ENCODE measurements at regions not wholly inside any gene's neighbourhood (a gene's known extent, or its start where the extent isn't known, plus 50 kb on each side); places are given as distances from the start of the nearest gene placed in this dataset.

DNA sequence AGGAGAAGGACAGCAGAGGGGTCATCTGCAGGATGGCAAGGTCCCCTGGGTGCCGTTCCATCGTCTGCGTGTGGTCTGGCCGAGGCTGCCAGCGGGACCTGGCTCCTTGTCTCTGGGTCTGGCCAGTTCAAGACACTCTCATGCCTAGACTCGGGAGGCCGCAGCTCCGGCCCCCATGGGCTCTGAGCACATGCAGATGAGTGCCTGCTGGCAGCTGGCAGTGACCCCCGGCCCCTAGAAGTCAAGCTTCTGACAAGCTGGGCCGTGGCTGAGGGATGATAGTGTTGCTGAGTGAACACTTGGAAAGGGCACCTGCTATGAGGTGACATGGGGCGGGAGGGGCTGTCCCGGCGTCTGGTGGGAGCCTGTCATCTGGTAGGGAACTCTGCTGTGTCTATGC is 1180.6 kb downstream of the BRD1 start:
- Histone ChIP-seq H3K9me2 (replicated peaks; ENCODE audit: insufficient read depth, low read length) (no peaks in the 10 kb centered on the region), H3K4me3 (ENCODE audit: insufficient read depth, low read length, poor library complexity, severe bottlenecking) (no peak overlapping the region), H3K27ac (ENCODE audit: low read depth, low read length) (no peak overlapping the region), H3F3A (ENCODE audit: insufficient read depth) (no peaks in the 10 kb centered on the region), H3K27me3 (ENCODE audit: low read length) (no peaks in the 10 kb centered on the region), H2AFZ (ENCODE audit: low read depth, low read length, severe bottlenecking) (no peak overlapping the region), H3K79me2 (ENCODE audit: insufficient read depth, low read length) (no peaks in the 10 kb centered on the region), H3K9ac (ENCODE audit: low read length) (no peak overlapping the region), H3K36me3 (ENCODE audit: low read length) (no peaks in the 10 kb centered on the region), H3K9me3 (ENCODE audit: insufficient read depth, low read length) (no peaks in the 10 kb centered on the region), H3K4me2 (ENCODE audit: low read depth, low read length, poor library complexity, severe bottlenecking) (no peak overlapping the region), H4K20me1 (ENCODE audit: low read depth, low read length) (no peaks in the 10 kb centered on the region)
- TF ChIP-seq, protein P1, sequence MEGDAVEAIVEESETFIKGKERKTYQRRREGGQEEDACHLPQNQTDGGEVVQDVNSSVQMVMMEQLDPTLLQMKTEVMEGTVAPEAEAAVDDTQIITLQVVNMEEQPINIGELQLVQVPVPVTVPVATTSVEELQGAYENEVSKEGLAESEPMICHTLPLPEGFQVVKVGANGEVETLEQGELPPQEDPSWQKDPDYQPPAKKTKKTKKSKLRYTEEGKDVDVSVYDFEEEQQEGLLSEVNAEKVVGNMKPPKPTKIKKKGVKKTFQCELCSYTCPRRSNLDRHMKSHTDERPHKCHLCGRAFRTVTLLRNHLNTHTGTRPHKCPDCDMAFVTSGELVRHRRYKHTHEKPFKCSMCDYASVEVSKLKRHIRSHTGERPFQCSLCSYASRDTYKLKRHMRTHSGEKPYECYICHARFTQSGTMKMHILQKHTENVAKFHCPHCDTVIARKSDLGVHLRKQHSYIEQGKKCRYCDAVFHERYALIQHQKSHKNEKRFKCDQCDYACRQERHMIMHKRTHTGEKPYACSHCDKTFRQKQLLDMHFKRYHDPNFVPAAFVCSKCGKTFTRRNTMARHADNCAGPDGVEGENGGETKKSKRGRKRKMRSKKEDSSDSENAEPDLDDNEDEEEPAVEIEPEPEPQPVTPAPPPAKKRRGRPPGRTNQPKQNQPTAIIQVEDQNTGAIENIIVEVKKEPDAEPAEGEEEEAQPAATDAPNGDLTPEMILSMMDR (IDR thresholded peaks at IDR 0.05; ENCODE audit: insufficient read depth, low read length, poor library complexity, severe bottlenecking), result no peak
- TF ChIP-seq EZH2phosphoT487 (conservative IDR thresholded peaks at IDR 0.05; ENCODE audit: low read length), result no peak

DNA sequence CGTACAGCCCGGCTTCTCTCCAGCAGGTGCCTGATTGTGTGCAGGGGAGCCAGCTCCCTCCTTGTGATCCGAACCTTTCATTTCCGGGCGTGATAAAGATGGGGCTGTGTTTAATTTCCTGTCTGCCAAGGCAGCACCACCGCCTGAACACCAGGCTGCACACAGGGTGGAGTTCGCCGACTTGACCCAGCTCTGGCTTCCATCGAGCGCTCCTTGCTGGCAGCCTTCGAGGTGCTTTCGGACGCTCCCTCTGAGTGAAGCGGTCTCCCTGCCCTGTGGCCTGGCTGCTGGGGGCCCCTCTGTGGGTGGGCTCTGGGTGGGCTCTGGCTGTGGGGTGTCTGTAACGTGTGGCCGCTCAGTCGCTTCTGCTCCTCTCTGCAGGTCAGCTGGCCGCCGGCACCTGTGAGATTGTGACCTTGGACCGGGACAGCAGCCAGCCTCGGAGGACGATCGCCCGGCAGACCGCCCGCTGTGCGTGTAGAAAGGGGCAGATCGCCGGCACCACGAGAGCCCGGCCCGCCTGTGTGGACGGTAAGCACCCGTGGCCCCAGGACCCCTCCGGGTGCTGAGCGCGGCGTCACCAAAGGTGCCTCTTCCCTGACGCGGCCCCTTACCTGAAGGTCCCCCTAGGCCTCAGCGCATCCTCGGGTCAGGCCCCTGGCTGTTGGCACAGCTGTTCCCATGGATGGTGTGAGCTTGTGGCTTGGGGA is 1181.3 kb downstream of the BRD1 start:
- TF ChIP-seq, protein P1 (IDR thresholded peaks at IDR 0.05; ENCODE audit: insufficient read depth, low read length, poor library complexity, severe bottlenecking), result no peak
- TF ChIP-seq EZH2phosphoT487 (conservative IDR thresholded peaks at IDR 0.05; ENCODE audit: low read length), result no peak

DNA sequence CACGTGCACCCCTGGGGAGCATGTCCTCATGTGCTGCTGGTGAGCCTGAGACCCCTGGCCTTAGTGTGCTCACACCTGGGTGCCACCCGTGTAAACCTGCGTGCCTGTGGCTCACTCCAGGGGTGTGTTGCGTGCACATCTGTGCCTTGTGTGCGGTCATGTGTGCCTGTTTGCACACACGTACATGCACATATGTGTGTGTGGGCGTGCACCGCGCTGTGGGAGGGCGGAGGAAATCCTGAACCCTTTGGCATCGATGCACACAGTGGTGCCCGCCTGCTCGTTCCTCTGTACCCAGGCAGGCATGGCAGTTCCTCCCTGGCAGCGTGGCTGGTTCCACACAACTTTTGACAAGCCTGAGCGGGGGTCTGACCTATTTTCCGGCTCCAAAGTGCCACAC is 1181.9 kb downstream of the BRD1 start:
- no peaks in the 10 kb centered on the region for H3K9me2 ChIP-seq (replicated peaks; ENCODE audit: insufficient read depth, low read length)
- H3K27me3 ChIP-seq (ENCODE audit: low read length), result no peaks in the 10 kb centered on the region
- H3K4me3 ChIP-seq (ENCODE audit: insufficient read depth, low read length, poor library complexity, severe bottlenecking), result no peak overlapping the region
- no peaks in the 10 kb centered on the region for H3F3A ChIP-seq (ENCODE audit: insufficient read depth)
- H4K20me1 ChIP-seq (ENCODE audit: low read depth, low read length), result no peaks in the 10 kb centered on the region
- no peak overlapping the region for H3K27ac ChIP-seq (ENCODE audit: low read depth, low read length)
- H3K9me3 ChIP-seq (ENCODE audit: insufficient read depth, low read length), result no peaks in the 10 kb centered on the region
- H3K36me3 ChIP-seq (ENCODE audit: low read length), result no peaks in the 10 kb centered on the region
- no peak overlapping the region for H3K9ac ChIP-seq (ENCODE audit: low read length)
- H2AFZ ChIP-seq (ENCODE audit: low read depth, low read length, severe bottlenecking), result no peak overlapping the region
- no peaks in the 10 kb centered on the region for H3K79me2 ChIP-seq (ENCODE audit: insufficient read depth, low read length)
- no peak for TF ChIP-seq EZH2phosphoT487 (conservative IDR thresholded peaks at IDR 0.05; ENCODE audit: low read length)
- TF ChIP-seq, protein P1 (IDR thresholded peaks at IDR 0.05; ENCODE audit: insufficient read depth, low read length, poor library complexity, severe bottlenecking), result no peak
- no peak overlapping the region for H3K4me2 ChIP-seq (ENCODE audit: low read depth, low read length, poor library complexity, severe bottlenecking)

More for the DNA sequence above, 1181.3 kb downstream of the BRD1 start:
- Histone ChIP-seq H3K9me2 (replicated peaks; ENCODE audit: insufficient read depth, low read length) (no peaks in the 10 kb centered on the region), H3K9ac (ENCODE audit: low read length) (no peak overlapping the region), H2AFZ (ENCODE audit: low read depth, low read length, severe bottlenecking) (no peak overlapping the region), H3F3A (ENCODE audit: insufficient read depth) (no peaks in the 10 kb centered on the region), H3K4me2 (ENCODE audit: low read depth, low read length, poor library complexity, severe bottlenecking) (no peak overlapping the region), H4K20me1 (ENCODE audit: low read depth, low read length) (no peaks in the 10 kb centered on the region), H3K9me3 (ENCODE audit: insufficient read depth, low read length) (no peaks in the 10 kb centered on the region), H3K27me3 (ENCODE audit: low read length) (no peaks in the 10 kb centered on the region), H3K27ac (ENCODE audit: low read depth, low read length) (no peak overlapping the region), H3K79me2 (ENCODE audit: insufficient read depth, low read length) (no peaks in the 10 kb centered on the region), H3K36me3 (ENCODE audit: low read length) (no peaks in the 10 kb centered on the region), H3K4me3 (ENCODE audit: insufficient read depth, low read length, poor library complexity, severe bottlenecking) (no peak overlapping the region)
